ENCODE measurements at regions not wholly inside any gene's neighbourhood (a gene's known extent, or its start where the extent isn't known, plus 50 kb on each side); places are given as distances from the start of the nearest gene placed in this dataset.

- DNase-seq = no peak
Measured at GRCh38 chr11:106601684-106602297, 416.5 kb downstream of the GUCY1A2 start.

GRCh38 chr11:106608677-106609076 is 409.6 kb downstream of the GUCY1A2 start:
- DNase-seq = no peak

- DNase-seq = no peak
Measured at GRCh38 chr11:106614262-106614661, 404.0 kb downstream of the GUCY1A2 start.

GRCh38 chr11:106619320-106619990 is 398.8 kb downstream of the GUCY1A2 start:
- DNase-seq = no peak

- DNase-seq = no peak
Measured at GRCh38 chr11:106621484-106621883, 396.8 kb downstream of the GUCY1A2 start.
